NB4 (cell line): ENCODE measurements at regions not wholly inside any gene's neighbourhood (a gene's known extent, or its start where the extent isn't known, plus 50 kb on each side); places are given as distances from the start of the nearest gene placed in this dataset.
"Not testable (repeated sequence)": the region's sequence is repeated elsewhere in the genome, so short reads cannot be mapped to it uniquely, and the experiment has no call there.

Source experiments
- DNase-seq: peaks from one replicate; pipeline ENCODE4 v3.0.0; 2010; ENCODE audit warnings: low read depth
- H3K4me3 ChIP-seq: one replicate; pipeline ENCODE4 v1.5.1; 2011; ENCODE audit warnings: mild to moderate bottlenecking, low read depth, low read length, moderate library complexity
- MYC ChIP-seq: IDR thresholded peaks from 2 replicates; pipeline ENCODE4 v1.6.1; 2011; ENCODE audit warnings: low read depth, low read length
- POLR2A ChIP-seq: IDR thresholded peaks from 2 replicates; pipeline ENCODE4 v1.6.1; 2011; ENCODE audit warnings: mild to moderate bottlenecking; ENCODE audit not compliant: insufficient read length; ENCODE audit errors: extremely low read depth
- TF ChIP-seq, protein P1 (sequence below): IDR thresholded peaks from one replicate; pipeline ENCODE4 v1.5.1; 2012; ENCODE audit warnings: low read depth, low read length
- TF ChIP-seq, protein P2 (sequence below): IDR thresholded peaks from 2 replicates; pipeline ENCODE4 v1.6.1; 2011; ENCODE audit warnings: low read depth, low read length

DNA sequence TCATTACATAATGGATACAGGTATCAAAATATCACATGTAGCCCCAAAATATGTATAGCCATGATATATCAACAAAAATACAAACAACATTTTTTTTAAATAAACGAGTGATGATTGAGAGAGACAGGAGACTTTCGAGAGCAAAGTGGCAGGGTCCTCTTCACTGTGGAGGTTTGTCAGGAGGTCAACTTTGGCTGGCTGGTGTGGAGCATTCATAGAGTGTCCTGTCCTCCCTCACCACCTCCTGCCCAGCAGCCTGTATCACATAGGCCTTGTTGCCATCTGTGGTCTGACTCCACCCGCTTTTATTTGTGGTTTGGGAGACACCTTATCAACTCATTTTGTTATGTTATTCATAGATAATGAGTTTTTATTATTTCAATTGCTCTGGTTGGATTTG lies 206.9 kb downstream of the SYK start:
- TF ChIP-seq, protein P1, sequence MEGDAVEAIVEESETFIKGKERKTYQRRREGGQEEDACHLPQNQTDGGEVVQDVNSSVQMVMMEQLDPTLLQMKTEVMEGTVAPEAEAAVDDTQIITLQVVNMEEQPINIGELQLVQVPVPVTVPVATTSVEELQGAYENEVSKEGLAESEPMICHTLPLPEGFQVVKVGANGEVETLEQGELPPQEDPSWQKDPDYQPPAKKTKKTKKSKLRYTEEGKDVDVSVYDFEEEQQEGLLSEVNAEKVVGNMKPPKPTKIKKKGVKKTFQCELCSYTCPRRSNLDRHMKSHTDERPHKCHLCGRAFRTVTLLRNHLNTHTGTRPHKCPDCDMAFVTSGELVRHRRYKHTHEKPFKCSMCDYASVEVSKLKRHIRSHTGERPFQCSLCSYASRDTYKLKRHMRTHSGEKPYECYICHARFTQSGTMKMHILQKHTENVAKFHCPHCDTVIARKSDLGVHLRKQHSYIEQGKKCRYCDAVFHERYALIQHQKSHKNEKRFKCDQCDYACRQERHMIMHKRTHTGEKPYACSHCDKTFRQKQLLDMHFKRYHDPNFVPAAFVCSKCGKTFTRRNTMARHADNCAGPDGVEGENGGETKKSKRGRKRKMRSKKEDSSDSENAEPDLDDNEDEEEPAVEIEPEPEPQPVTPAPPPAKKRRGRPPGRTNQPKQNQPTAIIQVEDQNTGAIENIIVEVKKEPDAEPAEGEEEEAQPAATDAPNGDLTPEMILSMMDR = no peak
- TF ChIP-seq, protein P2, sequence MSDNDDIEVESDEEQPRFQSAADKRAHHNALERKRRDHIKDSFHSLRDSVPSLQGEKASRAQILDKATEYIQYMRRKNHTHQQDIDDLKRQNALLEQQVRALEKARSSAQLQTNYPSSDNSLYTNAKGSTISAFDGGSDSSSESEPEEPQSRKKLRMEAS = no peak
- TF ChIP-seq POLR2A (no peak), MYC (no peak)
- no peak for DNase-seq
- no peak overlapping the region for H3K4me3 ChIP-seq

DNA sequence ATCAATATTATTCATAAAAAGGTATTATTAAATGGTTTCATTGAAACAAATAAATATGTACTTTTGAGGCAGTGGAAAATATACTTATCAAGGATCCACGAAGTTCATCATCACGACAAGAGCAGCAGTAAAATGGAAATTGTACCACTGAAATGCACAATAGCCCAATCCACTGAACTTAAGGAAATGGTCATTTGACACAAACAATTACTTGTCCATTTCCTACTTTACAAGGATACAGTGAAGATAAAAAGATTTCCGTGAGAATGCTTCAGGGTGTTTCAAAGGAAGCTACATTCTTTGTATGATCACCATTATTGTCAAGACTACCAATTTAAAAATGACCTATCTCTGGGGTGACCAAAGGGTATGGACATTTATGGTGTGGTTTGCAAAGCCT lies 210.3 kb downstream of the SYK start:
- TF ChIP-seq, protein P1 = no peak
- TF ChIP-seq MYC = no peak
- TF ChIP-seq, protein P2 = no peak
- no peak for TF ChIP-seq POLR2A
- no peak for DNase-seq
- H3K4me3 ChIP-seq = no peak overlapping the region

DNA sequence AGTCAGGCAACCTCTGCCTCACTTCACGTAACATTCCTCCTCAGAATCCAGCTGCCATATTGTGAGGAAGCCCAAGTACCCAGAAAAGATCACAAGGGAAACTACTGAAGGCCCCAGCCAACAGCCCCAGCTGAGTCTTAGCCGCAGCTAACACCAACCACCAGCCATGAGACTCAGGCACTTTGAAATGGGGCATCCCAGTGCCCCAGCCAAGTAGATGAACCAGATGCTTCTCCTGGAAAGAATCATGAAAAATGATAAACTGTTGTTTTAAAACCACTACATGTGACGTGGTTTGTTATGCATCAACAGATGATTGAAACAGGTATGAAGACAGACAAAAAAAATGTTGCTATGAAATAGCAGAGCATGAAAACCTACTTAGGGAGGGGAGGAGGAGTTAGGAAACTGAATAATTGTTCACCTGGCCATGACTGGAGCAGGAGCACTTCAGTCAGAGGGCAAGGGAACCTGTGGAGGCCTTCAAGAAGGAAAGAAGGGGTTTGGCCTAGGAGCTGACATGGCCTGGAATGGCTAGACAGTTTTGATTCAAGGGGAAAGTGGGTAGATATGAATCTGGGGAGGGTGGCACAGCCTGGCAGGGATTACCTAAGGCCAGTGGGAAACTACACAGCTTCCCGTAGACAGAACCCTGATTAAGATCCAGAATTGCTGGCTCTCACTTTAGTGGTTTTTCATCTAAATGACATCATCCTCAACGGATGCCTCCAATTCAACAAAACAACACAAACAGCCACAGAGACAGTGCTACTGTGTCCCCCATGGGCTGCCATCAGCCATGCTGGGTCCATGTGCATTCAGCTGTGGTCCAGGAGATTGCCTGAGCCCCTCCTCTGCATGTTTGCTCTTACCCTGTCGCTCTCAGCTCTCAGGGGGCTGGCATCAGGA lies 211.6 kb downstream of the SYK start:
- TF ChIP-seq POLR2A (no peak), MYC (no peak)
- TF ChIP-seq, protein P2 = no peak
- TF ChIP-seq, protein P1 = no peak
- H3K4me3 ChIP-seq = no peak overlapping the region
- DNase-seq = no peak

DNA sequence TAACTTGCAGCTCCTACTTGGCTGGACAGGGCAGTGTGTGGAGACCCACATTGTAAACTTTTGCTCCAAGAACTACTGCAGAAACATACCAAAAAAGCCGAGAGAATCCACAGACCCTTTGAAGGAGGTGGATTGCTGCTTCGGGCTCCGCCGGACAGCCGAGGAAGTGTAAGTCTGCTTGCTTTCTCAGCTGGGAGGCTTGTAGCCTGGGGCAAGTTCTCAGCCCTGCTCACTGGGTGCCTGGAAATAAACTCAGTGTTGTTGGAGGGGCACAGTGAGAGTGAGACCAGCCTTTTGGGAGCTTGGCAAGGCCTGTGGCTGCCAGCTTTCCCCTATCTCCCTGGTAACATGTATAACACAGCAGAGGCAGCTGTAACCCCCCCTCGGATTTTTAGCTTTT lies 215.6 kb downstream of the SYK start:
- TF ChIP-seq, protein P1 = no peak
- no peak for TF ChIP-seq MYC
- TF ChIP-seq, protein P2 = no peak
- no peak for TF ChIP-seq POLR2A
- H3K4me3 ChIP-seq = no peak overlapping the region
- no peak for DNase-seq

DNA sequence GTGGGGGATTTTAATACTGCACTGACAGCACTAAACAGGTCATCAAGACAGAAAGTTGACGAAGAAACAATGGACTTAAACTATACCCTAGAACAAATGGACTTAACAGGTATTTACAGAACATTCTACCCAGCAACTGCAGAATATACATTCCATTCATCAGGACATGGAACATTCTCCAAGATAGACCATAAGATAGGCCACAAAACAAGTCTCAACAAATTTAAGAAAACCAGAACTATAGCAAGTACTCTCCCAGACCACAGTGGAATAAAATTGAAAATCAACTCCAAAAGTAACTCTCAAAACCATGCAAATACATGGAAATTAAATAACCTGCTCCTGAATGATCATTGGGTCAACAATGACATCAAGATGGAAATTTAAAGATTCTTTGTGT lies 218.3 kb downstream of the SYK start:
- DNase-seq, H3K4me3 ChIP-seq: not testable (repeated sequence)

DNA sequence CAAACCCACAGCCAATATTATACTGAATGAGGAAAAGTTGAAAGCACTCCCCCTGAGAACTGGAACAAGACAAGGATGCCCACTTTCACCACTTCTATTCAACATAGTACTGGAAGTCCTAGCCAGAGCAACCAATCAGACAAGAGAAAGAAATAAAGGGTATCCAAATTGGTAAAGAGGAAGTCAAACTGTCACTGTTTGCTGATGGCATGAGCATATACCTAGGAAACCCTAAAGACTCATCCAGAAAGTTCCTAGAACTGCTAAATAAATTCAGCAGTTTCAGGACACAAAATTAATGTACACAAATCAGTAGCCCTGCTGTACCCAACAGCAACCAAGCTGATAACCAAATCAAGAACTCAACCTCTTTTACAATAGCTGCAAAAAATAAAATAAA lies 220.0 kb downstream of the SYK start:
- DNase-seq = not testable (repeated sequence)

DNA sequence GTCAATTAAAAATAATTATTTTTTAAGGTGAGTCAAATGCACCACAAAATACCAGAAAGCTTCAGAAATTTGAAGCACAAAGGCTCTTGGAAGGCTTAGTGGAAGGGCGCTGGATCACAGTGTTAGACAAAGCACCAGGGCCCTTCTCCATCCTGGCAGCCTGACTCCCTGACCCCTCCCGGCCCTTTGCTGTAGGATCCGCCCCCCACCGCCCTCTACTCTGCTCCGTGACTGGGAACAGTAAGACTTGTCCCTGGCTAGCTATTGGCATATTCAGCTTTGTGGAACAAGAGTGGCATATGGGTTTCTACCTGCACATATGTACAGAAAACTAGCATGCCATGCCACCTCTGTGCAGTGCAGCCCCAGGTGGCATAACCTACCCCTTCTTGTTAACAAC lies 222.1 kb downstream of the SYK start:
- TF ChIP-seq, protein P1 = no peak
- TF ChIP-seq MYC = no peak
- TF ChIP-seq, protein P2 = no peak
- TF ChIP-seq POLR2A = no peak
- DNase-seq = no peak
- no peak overlapping the region for H3K4me3 ChIP-seq

More for the DNA sequence above, 220.0 kb downstream of the SYK start:
- not testable (repeated sequence) for H3K4me3 ChIP-seq
